Gastroesophageal sphincter (tissue), 3 donors: ENCODE measurements at regions not wholly inside any gene's neighbourhood (a gene's known extent, or its start where the extent isn't known, plus 50 kb on each side); places are given as distances from the start of the nearest gene placed in this dataset.

Source experiments
- EP300 ChIP-seq: sonication (generic); formaldehyde crosslinking; IDR thresholded peaks from one replicate; pipeline ENCODE4 v1.6.1; 2017; ENCODE audit warnings: antibody characterized with exemption, mild to moderate bottlenecking
- POLR2A ChIP-seq, 2 donors: fragments of 450-650 bp; IDR thresholded peaks; one replicate each; pipeline ENCODE4 v1.6.1; 2017; ENCODE audit warnings: antibody characterized with exemption in 2 of 2, mild to moderate bottlenecking in 2 of 2, moderate library complexity in 1 of 2
- POLR2AphosphoS5 ChIP-seq: sonication (generic); formaldehyde crosslinking; IDR thresholded peaks from one replicate; pipeline ENCODE4 v1.6.1; 2017; ENCODE audit warnings: antibody characterized with exemption
- TF ChIP-seq, protein P1 (sequence below), 4 experiments: fragments of 200-600 bp in 2 of 4; fragments of 450-650 bp in 2 of 4; sonication (generic) in 1 of 4; IDR thresholded peaks; one replicate each; pipeline ENCODE4 v1.5.1; 2017 to 2019; ENCODE audit warnings: antibody characterized with exemption in 4 of 4, mild to moderate bottlenecking in 2 of 4, moderate library complexity in 2 of 4

- TF ChIP-seq POLR2A (IDR thresholded peaks at IDR 0.05) = no peak
- TF ChIP-seq, protein P1, sequence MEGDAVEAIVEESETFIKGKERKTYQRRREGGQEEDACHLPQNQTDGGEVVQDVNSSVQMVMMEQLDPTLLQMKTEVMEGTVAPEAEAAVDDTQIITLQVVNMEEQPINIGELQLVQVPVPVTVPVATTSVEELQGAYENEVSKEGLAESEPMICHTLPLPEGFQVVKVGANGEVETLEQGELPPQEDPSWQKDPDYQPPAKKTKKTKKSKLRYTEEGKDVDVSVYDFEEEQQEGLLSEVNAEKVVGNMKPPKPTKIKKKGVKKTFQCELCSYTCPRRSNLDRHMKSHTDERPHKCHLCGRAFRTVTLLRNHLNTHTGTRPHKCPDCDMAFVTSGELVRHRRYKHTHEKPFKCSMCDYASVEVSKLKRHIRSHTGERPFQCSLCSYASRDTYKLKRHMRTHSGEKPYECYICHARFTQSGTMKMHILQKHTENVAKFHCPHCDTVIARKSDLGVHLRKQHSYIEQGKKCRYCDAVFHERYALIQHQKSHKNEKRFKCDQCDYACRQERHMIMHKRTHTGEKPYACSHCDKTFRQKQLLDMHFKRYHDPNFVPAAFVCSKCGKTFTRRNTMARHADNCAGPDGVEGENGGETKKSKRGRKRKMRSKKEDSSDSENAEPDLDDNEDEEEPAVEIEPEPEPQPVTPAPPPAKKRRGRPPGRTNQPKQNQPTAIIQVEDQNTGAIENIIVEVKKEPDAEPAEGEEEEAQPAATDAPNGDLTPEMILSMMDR (IDR thresholded peaks at IDR 0.05) = no peak
- no peak for TF ChIP-seq EP300
- TF ChIP-seq POLR2AphosphoS5 = no peak
Observed at GRCh38 chr16:86982912-86983311, 334.3 kb downstream of the C16orf95 start.
